ENCODE measurements at regions not wholly inside any gene's neighbourhood (a gene's known extent, or its start where the extent isn't known, plus 50 kb on each side); places are given as distances from the start of the nearest gene placed in this dataset.

- TF ChIP-seq POLR2AphosphoS5 (IDR thresholded peaks at IDR 0.05): no peak
- no peak for TF ChIP-seq EZH2 (IDR thresholded peaks at IDR 0.05; ENCODE audit: borderline replicate concordance, insufficient read depth, low read length, poor library complexity, severe bottlenecking)
- TF ChIP-seq, protein P1, sequence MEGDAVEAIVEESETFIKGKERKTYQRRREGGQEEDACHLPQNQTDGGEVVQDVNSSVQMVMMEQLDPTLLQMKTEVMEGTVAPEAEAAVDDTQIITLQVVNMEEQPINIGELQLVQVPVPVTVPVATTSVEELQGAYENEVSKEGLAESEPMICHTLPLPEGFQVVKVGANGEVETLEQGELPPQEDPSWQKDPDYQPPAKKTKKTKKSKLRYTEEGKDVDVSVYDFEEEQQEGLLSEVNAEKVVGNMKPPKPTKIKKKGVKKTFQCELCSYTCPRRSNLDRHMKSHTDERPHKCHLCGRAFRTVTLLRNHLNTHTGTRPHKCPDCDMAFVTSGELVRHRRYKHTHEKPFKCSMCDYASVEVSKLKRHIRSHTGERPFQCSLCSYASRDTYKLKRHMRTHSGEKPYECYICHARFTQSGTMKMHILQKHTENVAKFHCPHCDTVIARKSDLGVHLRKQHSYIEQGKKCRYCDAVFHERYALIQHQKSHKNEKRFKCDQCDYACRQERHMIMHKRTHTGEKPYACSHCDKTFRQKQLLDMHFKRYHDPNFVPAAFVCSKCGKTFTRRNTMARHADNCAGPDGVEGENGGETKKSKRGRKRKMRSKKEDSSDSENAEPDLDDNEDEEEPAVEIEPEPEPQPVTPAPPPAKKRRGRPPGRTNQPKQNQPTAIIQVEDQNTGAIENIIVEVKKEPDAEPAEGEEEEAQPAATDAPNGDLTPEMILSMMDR (IDR thresholded peaks at IDR 0.05; ENCODE audit: poor library complexity, severe bottlenecking): no peak
- TF ChIP-seq EP300 (conservative IDR thresholded peaks at IDR 0.05; ENCODE audit: poor library complexity, severe bottlenecking): no peak
- no peak for TF ChIP-seq SMC3 (conservative IDR thresholded peaks at IDR 0.05; ENCODE audit: poor library complexity)
- TF ChIP-seq, protein P2, sequence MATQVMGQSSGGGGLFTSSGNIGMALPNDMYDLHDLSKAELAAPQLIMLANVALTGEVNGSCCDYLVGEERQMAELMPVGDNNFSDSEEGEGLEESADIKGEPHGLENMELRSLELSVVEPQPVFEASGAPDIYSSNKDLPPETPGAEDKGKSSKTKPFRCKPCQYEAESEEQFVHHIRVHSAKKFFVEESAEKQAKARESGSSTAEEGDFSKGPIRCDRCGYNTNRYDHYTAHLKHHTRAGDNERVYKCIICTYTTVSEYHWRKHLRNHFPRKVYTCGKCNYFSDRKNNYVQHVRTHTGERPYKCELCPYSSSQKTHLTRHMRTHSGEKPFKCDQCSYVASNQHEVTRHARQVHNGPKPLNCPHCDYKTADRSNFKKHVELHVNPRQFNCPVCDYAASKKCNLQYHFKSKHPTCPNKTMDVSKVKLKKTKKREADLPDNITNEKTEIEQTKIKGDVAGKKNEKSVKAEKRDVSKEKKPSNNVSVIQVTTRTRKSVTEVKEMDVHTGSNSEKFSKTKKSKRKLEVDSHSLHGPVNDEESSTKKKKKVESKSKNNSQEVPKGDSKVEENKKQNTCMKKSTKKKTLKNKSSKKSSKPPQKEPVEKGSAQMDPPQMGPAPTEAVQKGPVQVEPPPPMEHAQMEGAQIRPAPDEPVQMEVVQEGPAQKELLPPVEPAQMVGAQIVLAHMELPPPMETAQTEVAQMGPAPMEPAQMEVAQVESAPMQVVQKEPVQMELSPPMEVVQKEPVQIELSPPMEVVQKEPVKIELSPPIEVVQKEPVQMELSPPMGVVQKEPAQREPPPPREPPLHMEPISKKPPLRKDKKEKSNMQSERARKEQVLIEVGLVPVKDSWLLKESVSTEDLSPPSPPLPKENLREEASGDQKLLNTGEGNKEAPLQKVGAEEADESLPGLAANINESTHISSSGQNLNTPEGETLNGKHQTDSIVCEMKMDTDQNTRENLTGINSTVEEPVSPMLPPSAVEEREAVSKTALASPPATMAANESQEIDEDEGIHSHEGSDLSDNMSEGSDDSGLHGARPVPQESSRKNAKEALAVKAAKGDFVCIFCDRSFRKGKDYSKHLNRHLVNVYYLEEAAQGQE (IDR thresholded peaks at IDR 0.05; ENCODE audit: borderline replicate concordance): no peak
Observed at GRCh38 chr21:25170681-25171080, 436.6 kb downstream of the MRPL39 start.

Measured in neural cell (in vitro differentiated cells).